NCI-H2081 treated with DMSO at 0.1 percent for 48 hours (cell line): ENCODE measurements at regions not wholly inside any gene's neighbourhood (a gene's known extent, or its start where the extent isn't known, plus 50 kb on each side); places are given as distances from the start of the nearest gene placed in this dataset.

Experiments
- DNase-seq: peaks from one replicate; lab custom pipeline; 2025; lab: John Stamatoyannopoulos, UW

- no peak for DNase-seq
These were observed 118.9 kb downstream of the TOMM20 start for GRCh38 chr1:235009561-235010306.

DNA sequence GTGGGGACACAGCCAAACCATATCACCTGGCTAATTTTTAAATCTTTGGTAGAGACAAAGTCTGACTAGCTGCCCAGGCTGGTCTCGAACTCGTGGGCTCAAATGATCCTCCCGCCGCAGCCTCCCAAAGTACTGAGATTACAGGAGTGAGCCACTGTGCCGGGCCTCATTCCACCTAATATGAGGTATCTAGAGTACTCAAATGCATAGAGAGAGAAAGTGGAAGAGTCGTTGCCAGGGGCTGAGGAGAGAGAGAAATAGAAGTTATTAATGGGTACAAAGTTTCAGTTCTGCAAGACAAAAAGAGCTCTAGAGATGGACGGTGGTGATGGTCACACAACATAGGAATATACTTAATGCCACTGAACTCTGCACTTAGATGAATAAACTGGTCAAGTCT is 119.6 kb downstream of the TOMM20 start:
- no peak for DNase-seq

DNA sequence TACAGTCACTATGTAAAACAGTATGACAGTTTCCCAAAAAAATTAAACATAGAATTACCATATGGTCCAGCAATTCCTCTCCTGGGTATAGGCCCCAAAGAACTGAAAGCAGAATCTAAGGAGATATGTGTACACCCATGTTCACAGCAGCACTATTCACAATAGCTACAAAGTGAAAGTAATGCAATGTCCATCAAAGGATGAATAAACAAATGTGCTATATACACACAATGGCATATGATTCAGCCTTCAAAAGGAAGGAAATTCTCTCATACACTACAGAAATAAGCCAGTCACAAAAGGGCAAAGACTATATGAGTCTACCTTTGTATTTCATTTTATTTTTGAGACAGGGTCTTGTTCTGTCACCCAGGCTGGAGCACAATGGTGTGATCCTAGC is 120.4 kb downstream of the TOMM20 start:
- DNase-seq = no peak

DNA sequence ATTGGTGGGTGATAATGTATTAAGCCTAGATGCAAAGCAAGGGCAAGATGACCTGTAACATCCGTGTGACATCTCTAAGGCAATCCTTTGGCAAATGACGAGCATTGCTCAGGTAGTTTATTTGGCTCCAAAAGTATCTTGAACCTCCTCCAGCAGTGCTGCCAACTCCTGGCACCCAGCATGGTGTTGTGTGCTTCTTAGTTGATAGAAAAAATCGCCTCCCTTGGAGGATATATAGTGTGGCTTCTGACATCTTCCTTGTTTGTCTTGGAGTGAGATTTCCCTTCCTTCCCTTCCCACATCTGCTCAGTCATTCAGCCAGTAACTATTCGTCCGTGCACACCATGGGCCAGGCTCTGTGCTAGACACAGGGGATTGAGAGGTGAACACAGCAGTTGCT is 121.8 kb downstream of the TOMM20 start:
- no peak for DNase-seq

DNA sequence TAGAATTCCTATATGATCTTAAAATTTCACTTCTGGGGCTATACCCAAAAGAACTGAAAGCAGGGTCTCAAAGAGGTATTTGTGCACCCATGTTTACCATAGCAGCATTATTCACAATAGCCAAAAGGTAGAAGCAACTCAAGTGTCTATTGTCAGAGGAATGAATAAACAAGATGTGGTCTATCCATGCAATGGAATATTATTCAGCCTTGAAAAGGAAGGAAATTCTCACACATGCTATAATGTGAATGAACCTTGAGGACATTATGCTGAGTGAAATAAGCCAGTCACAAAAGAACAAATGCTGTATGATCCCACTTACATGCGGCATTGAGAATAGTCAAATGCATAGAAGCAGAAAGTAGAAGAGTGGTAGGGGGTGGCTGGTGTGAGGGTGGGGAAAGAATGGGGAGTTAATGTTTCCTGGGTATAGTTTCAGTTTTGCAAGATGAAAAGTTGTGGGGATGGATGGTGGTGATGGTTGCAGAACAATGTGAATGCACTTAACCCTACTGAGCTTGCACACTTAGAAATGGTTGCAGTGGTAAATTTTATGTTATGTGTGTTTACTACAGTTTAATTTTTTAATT is 122.4 kb downstream of the TOMM20 start:
- DNase-seq = no peak

GRCh38 chr1:235004840-235005391 is 123.7 kb downstream of the TOMM20 start:
- no peak for DNase-seq

DNA sequence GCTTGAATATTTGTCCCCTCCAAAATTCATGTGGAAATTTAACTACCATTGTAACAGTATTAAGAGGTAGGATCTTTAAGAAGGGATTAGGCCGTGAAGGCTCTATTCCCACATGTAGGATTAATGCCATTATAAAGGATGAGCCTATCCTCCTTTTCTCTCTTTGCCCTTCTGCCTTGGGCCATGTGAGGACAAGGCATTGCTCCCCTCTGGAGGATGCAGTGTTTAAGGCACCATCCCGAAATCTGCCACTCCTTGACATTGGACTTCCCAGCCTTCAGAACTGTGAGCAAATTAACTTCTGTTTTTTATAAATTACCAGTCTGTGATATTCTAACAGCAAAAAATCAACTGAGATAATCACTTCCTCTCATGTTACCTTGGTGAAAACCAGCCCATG is 124.4 kb downstream of the TOMM20 start:
- DNase-seq = no peak

GRCh38 chr1:235002706-235003300 is 125.8 kb downstream of the TOMM20 start:
- DNase-seq = no peak

DNA sequence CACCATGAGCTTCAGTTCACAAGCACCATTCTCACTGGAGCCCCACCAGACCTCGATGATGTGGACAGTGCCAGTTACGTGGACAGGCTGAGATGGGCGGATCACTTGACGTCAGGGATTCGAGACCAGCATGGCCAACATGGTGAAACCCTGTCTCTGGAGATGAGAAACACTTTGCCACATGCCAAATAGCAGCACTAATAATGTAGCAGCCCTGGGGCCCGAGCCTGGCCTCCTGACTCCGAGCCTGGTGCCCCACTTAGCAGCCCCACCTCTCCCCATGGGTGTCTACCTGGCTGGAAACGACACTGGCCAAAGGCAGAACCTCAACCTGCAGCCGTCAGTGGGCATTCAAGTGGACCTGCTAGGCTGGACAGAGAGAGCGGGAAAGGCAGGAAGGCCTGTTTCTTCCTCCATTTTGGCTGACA is 129.1 kb downstream of the TOMM20 start:
- DNase-seq = no peak

- DNase-seq = no peak
These were observed 130.5 kb downstream of the TOMM20 start for GRCh38 chr1:234997896-234998741.

DNA sequence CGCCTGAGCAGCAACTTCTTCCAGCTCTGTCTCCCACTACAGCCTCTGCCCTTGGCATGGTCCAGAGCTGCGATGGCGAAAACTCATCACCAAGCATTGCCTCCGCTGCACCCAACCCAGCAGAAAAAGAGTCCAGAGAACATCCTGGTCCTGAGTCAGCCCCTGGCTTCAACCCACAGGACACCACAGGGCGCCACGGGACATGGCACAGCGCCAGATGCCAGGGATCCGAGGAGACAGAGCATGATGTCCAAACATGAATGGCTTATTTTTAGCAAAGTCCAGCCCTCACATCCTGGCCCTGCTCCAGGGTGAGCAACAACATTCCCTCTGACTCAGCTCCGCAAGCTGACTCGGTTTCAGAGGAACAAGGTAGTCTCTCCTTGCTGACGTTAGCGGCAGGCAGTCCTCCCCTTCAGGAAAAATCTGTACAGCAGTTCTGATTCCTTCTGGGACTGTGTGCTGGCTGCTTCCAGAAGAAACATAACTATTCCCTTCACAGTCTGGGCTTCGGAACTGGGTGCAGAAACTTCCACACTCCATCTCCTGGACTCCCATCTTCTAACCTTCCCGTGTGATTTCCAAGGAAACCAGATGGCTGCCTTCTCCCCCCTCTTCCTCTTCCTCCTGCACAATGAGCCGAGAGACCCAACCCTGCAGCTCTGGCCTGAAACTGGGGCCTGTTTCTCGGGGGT is 131.3 kb downstream of the TOMM20 start:
- peak; percentile 73 for DNase-seq

GRCh38 chr1:234996245-234996757 is 132.3 kb downstream of the TOMM20 start:
- DNase-seq = no peak

DNA sequence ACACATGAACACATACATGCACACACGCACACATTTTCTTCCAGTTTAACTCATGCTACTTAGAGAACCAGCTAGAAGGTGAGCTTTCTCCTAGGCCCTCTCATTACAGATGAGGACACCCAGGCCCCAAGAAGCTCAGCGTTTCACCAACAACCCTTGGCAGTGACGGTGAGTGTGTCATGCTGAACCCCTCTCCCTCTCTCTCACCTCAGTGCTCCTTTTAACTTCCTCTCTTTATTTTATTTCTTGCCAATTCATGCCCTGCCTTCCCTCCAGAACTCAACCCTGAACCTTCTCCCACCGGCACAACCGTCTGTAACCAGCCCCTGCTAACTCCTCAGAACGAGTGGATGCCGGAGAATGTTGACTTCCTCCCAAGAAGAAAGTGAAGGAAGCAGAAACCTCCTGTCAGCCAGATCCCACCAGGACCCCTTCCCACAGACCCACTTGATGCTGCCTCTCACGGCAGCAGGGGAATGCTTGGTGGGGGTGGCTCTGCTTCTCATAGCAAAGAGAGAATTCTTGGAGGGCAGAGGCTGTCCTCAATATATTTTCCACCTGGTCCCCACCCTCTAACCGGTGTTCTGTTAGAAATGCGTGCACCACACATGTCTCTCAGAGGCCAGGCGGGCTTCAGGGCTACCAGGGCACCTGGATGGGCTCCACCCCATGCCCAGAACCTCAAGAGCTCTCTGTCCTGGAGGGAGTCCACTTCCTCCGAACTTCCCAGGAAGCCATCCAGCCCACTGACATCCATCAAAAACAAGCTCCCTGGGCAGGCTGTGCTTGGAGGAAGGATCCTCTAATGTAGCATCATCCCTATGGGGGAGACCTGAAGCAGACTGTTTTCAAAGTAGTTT is 134.0 kb downstream of the TOMM20 start:
- DNase-seq = no peak

GRCh38 chr1:234992065-234992464 is 136.6 kb downstream of the TOMM20 start:
- no peak for DNase-seq

GRCh38 chr1:234990874-234991801 is 137.5 kb downstream of the TOMM20 start:
- no peak for DNase-seq

DNA sequence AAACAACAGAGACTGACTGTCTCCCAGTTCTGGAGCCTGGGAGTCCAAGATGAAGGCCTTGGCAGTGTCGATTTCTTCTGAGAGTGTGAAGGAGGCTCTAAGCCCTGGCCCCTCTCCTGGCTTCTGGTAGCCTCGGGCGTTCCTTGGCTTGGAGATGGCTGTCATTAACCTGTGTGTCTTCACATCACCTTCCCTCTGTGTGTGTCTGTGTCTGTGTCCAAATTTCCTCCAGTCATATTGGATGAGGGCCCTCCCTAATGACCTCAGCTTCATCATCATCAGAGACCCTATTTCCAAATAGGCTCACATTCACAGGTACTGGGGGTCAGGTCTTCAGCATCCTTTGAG is 138.3 kb downstream of the TOMM20 start:
- no peak for DNase-seq

GRCh38 chr1:234989479-234990327 is 138.9 kb downstream of the TOMM20 start:
- no peak for DNase-seq

GRCh38 chr1:234989019-234989418 is 139.6 kb downstream of the TOMM20 start:
- no peak for DNase-seq
